GM23248 (cell line): ENCODE measurements at regions not wholly inside any gene's neighbourhood (a gene's known extent, or its start where the extent isn't known, plus 50 kb on each side); places are given as distances from the start of the nearest gene placed in this dataset.
A peak's percentile ranks its signal among the peaks of the same experiment; 100 is the strongest.
"Not testable (repeated sequence)": the region's sequence is repeated elsewhere in the genome, so short reads cannot be mapped to it uniquely, and the experiment has no call there.

ENCODE experiments used
- DNase-seq: peaks from one replicate; pipeline ENCODE4 v3.0.0-alpha.2; 2015
- H2AFZ ChIP-seq: fragments of 200-600 bp; sonication (generic); 2 replicates; pipeline ENCODE4 v1.6.1; 2016; ENCODE audit warnings: antibody characterized with exemption
- H3F3A ChIP-seq: fragments of 200-600 bp; sonication (generic); 2 replicates; pipeline ENCODE4 v1.6.1; 2016; ENCODE audit warnings: mild to moderate bottlenecking, antibody characterized with exemption, mixed run types; ENCODE audit not compliant: insufficient read depth
- H3K27ac ChIP-seq: fragments of 200-600 bp; sonication (generic); 2 replicates; pipeline ENCODE4 v1.5.1; 2016; ENCODE audit warnings: mild to moderate bottlenecking
- H3K27me3 ChIP-seq: fragments of 200-600 bp; sonication (generic); replicated peaks from 2 replicates; pipeline ENCODE4 v1.6.1; 2016; ENCODE audit warnings: mild to moderate bottlenecking; ENCODE audit not compliant: insufficient read depth
- H3K36me3 ChIP-seq: fragments of 200-600 bp; sonication (generic); 2 replicates; pipeline ENCODE4 v1.6.1; 2016; ENCODE audit warnings: low read depth, mild to moderate bottlenecking
- H3K4me1 ChIP-seq: fragments of 200-600 bp; sonication (generic); 2 replicates; pipeline ENCODE4 v1.6.1; 2016; ENCODE audit warnings: mild to moderate bottlenecking; ENCODE audit not compliant: insufficient read depth
- H3K4me2 ChIP-seq: fragments of 200-600 bp; sonication (generic); one replicate; pipeline ENCODE4 v1.6.1; 2016; ENCODE audit warnings: mild to moderate bottlenecking; ENCODE audit not compliant: unreplicated experiment
- H3K4me3 ChIP-seq: fragments of 200-600 bp; sonication (generic); 2 replicates; pipeline ENCODE4 v1.5.1; 2016; ENCODE audit warnings: mild to moderate bottlenecking
- H3K79me2 ChIP-seq: fragments of 200-600 bp; sonication (generic); 2 replicates; pipeline ENCODE4 v1.6.1; 2016; ENCODE audit warnings: mild to moderate bottlenecking; ENCODE audit not compliant: insufficient read depth
- H3K9ac ChIP-seq: fragments of 200-600 bp; sonication (generic); 2 replicates; pipeline ENCODE4 v1.6.1; 2016; ENCODE audit warnings: mild to moderate bottlenecking
- H3K9me2 ChIP-seq: fragments of 200-600 bp; sonication (generic); 2 replicates; pipeline ENCODE4 v1.6.1; 2016; ENCODE audit warnings: mixed run types, mild to moderate bottlenecking, moderate library complexity; ENCODE audit not compliant: insufficient read depth
- H3K9me3 ChIP-seq: fragments of 200-600 bp; sonication (generic); one replicate; pipeline ENCODE4 v1.6.1; 2017; ENCODE audit warnings: low read depth
- H4K20me1 ChIP-seq: fragments of 200-600 bp; sonication (generic); 2 replicates; pipeline ENCODE4 v1.6.0; 2016; ENCODE audit not compliant: insufficient read depth
- EZH2 ChIP-seq: fragments of 200-600 bp; sonication (generic); IDR thresholded peaks from 2 replicates; pipeline ENCODE4 v1.6.1; 2018; ENCODE audit warnings: antibody characterized with exemption, mild to moderate bottlenecking; ENCODE audit not compliant: insufficient read depth, poor library complexity, severe bottlenecking
- EZH2phosphoT487 ChIP-seq: fragments of 200-600 bp; sonication (generic); IDR thresholded peaks from 2 replicates; pipeline ENCODE4 v1.6.1; 2018; ENCODE audit warnings: antibody characterized with exemption, moderate library complexity, mild to moderate bottlenecking, low read depth; ENCODE audit not compliant: insufficient read depth
- WGBS, 2 experiments: methylation state at CpG; one replicate each; pipeline ENCODE4 v1.1.6; 2015 to 2017; ENCODE audit warnings: low lambda C conversion rate in 2 of 2, low coverage in 1 of 2; ENCODE audit errors: missing lambda C conversion rate in 2 of 2; 5-methylcytosine and 5-hydroxymethylcytosine counted together
- in situ Hi-C: fragments of 300-500 bp; cut with MboI; formaldehyde crosslinking; loops from 2 replicates; pipeline ENCODE4 v1.15.0; 2020

GRCh38 chr13:107790397-107790796 lies 424.9 kb downstream of the LIG4 start:
- WGBS, 2 experiments, result 13 to 30% methylated on average over 1 of the region's 1 CpG
- H3K27ac ChIP-seq, result no peak overlapping the region
- in situ Hi-C loops, result no loop called here

DNA sequence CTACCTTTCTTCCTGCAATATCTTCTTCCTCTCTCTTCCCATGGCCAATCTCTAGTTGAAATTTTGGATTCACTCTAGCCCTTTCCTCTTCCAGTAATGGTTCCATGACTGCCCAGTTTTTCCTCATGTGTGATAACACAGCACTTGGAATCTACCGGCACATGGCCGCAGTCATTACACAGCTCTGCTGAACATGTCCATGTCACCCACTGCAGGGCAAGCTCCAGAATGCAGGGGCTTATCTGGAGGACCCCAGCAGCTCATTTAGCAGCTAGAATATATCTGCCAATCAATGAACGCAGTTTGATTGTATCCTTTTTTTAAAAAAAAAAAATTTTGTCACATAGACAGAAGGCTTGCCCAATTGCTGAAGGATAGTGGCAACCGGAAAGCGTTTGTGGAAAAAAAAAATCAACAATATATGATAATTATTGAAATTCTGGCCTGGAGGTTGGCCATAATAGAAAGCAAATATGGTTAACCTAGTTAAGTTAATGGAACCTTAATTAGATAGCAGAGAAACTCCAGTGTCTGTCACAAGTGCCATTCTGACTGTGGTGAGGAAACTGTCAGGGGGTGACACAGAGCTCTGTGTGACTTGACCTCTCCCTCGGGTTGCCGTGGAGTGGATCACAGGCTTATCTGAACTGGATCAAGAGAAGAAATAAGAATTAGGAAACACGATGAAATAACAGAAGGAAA lies 426.7 kb downstream of the LIG4 start:
- Histone ChIP-seq H3K36me3 (no peaks in the 10 kb centered on the region), H3K4me2 (no peak overlapping the region), H3K9ac (no peak overlapping the region), H3K9me3 (no peaks in the 10 kb centered on the region), H3K4me1 (no peaks in the 10 kb centered on the region), H3F3A (no peaks in the 10 kb centered on the region), H3K27me3 (no peaks in the 10 kb centered on the region), H3K4me3 (no peak overlapping the region), H2AFZ (no peak overlapping the region), H3K27ac (no peak overlapping the region), H3K79me2 (peaks cover 60% of the 10 kb centered on the region), H4K20me1 (no peaks in the 10 kb centered on the region), H3K9me2 (no peaks in the 10 kb centered on the region; the same call in 1 of the 2 replicates)
- TF ChIP-seq EZH2phosphoT487 (no peak), EZH2 (no peak)
- WGBS, 2 experiments, result 81 to 82% methylated on average over 8 of the region's 8 CpGs
- in situ Hi-C loops, result no loop called here
- DNase-seq, result no peak

More at GRCh38 chr13:107790397-107790796, 424.9 kb downstream of the LIG4 start:
- H3K27me3 ChIP-seq, result no peaks in the 10 kb centered on the region
- no peaks in the 10 kb centered on the region for H3K9me3 ChIP-seq
- no peak for TF ChIP-seq EZH2phosphoT487
- TF ChIP-seq EZH2, result no peak
- DNase-seq, result peak; percentile 15
- H3K36me3 ChIP-seq, result no peaks in the 10 kb centered on the region
- no peak overlapping the region for H2AFZ ChIP-seq
- H3K79me2 ChIP-seq, result peaks cover 63% of the 10 kb centered on the region
- no peak overlapping the region for H3K4me3 ChIP-seq
- no peaks in the 10 kb centered on the region for H3K4me1 ChIP-seq
- no peaks in the 10 kb centered on the region; the same call in 1 of the 2 replicates for H3K9me2 ChIP-seq
- H3F3A ChIP-seq, result no peaks in the 10 kb centered on the region
- no peaks in the 10 kb centered on the region for H4K20me1 ChIP-seq
- no peak overlapping the region for H3K9ac ChIP-seq
- H3K4me2 ChIP-seq, result no peak overlapping the region

DNA sequence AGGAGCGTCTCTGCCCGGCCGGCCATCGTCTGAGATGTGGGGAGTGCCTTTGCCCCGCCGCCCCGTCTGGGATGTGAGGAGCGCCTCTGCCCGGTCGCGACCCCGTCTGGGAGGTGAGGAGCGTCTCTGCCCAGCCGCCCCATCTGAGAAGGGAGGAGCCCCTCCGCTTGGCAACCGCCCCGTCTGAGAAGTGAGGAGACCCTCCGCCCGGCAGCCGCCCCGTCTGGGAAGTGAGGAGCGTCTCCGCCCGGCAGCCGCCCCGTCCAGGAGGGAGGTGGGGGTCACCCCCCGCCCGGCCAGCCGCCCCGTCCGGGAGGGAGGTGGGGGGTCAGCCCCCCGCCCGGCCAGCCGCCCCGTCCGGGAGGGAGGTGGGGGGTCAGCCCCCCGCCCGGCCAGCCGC lies 432.7 kb downstream of the LIG4 start:
- H3K4me1 ChIP-seq, H4K20me1 ChIP-seq, H3K4me3 ChIP-seq, in situ Hi-C loops, DNase-seq, H2AFZ ChIP-seq, H3K4me2 ChIP-seq, H3K27ac ChIP-seq, H3K9ac ChIP-seq, H3K27me3 ChIP-seq, H3F3A ChIP-seq, H3K9me3 ChIP-seq, H3K36me3 ChIP-seq, H3K9me2 ChIP-seq: not testable (repeated sequence)
- 93 to 94% methylated on average over 8 to 32 of the region's 39 CpGs for WGBS, 2 experiments
- peaks cover 20% of the 10 kb centered on the region; the same call in 1 of the 2 replicates for H3K79me2 ChIP-seq

DNA sequence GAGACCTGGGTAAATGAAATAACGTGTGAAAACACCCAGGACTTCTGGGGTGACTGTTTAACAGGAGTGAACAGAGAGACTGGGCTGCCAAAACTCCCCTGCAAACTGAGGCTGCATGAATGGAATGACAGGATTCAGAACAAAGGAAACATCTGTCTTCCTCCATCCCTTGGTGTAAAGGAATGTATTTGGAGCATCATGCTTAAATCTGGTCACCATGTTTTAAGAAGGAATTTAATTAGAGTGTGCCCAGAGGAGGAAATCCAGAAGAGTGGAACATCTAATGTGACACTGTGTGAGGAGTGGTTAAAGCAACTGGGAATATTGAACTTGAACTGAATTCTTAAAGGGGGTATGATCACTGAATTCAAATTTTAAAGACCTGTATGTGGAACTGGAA lies 437.2 kb downstream of the LIG4 start:
- H2AFZ ChIP-seq, result no peak overlapping the region
- no peak for DNase-seq
- no peaks in the 10 kb centered on the region for H3K27me3 ChIP-seq
- H3K27ac ChIP-seq, result no peak overlapping the region
- H3F3A ChIP-seq, result no peaks in the 10 kb centered on the region
- H3K9ac ChIP-seq, result no peak overlapping the region
- H4K20me1 ChIP-seq, result no peaks in the 10 kb centered on the region
- no peaks in the 10 kb centered on the region for H3K4me1 ChIP-seq
- TF ChIP-seq EZH2 (no peak), EZH2phosphoT487 (no peak)
- H3K9me2 ChIP-seq, result no peaks in the 10 kb centered on the region
- no peaks in the 10 kb centered on the region for H3K36me3 ChIP-seq
- no peak overlapping the region for H3K4me3 ChIP-seq
- no peaks in the 10 kb centered on the region for H3K9me3 ChIP-seq
- in situ Hi-C loops, result no loop called here
- no peak overlapping the region for H3K4me2 ChIP-seq
- WGBS, 2 experiments, result 57 to 59% methylated on average over 1 of the region's 1 CpG
- peaks cover 31% of the 10 kb centered on the region for H3K79me2 ChIP-seq

DNA sequence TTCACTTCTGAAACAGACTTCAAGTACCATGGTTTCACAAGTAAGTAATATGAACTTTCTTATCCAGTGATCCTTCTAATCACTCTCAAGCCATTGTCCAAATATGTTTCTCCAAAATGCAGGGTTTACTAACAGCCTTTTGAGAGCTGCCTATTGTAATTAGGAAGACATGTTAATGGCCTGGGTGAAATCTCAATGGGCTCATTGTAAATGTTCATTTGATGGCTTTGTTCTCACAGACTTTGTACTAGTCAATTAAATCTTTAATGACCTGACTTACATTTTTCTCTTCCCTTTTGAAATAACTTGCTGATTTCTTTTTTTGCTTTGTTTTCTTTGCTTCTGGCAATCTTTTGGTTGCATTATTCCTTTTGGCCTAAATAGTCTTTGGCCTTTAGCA lies 444.8 kb downstream of the LIG4 start:
- Histone ChIP-seq H4K20me1 (no peaks in the 10 kb centered on the region), H3K36me3 (no peaks in the 10 kb centered on the region), H3K27ac (no peak overlapping the region), H3K9me2 (no peaks in the 10 kb centered on the region), H3K79me2 (peaks cover 78% of the 10 kb centered on the region), H2AFZ (no peak overlapping the region), H3K27me3 (no peaks in the 10 kb centered on the region), H3K4me2 (no peak overlapping the region), H3K4me3 (no peak overlapping the region), H3K4me1 (peaks cover 19% of the 10 kb centered on the region), H3K9me3 (no peaks in the 10 kb centered on the region), H3K9ac (no peak overlapping the region), H3F3A (peaks cover 4% of the 10 kb centered on the region; the same call in 1 of the 2 replicates)
- no peak for DNase-seq
- in situ Hi-C loops, result no loop called here
- TF ChIP-seq EZH2, result no peak
- no peak for TF ChIP-seq EZH2phosphoT487
